DOHH2 (cell line): ENCODE measurements at regions not wholly inside any gene's neighbourhood (a gene's known extent, or its start where the extent isn't known, plus 50 kb on each side); places are given as distances from the start of the nearest gene placed in this dataset.

Source experiments
- H3F3A ChIP-seq: fragments of 200-600 bp; sonication (generic), shearing (Covaris generic); 2 replicates; pipeline ENCODE4 v1.6.0; 2016; ENCODE audit warnings: antibody characterized with exemption, mild to moderate bottlenecking; ENCODE audit not compliant: control insufficient read depth, insufficient read depth
- H3K27ac ChIP-seq: fragments of 200-600 bp; sonication (generic); 2 replicates; pipeline ENCODE4 v1.5.1; 2014; ENCODE audit warnings: low read depth, mild to moderate bottlenecking, low read length, moderate library complexity
- H3K27me3 ChIP-seq: fragments of 200-600 bp; sonication (generic); 2 replicates; pipeline ENCODE4 v1.6.1; 2014; ENCODE audit warnings: mild to moderate bottlenecking, low read length, mixed read lengths; ENCODE audit not compliant: control insufficient read depth
- H3K36me3 ChIP-seq: fragments of 200-600 bp; sonication (generic); 2 replicates; pipeline ENCODE4 v1.6.1; 2014; ENCODE audit warnings: mild to moderate bottlenecking, low read length, moderate library complexity, mixed read lengths; ENCODE audit not compliant: control insufficient read depth
- H3K4me1 ChIP-seq: fragments of 200-600 bp; sonication (generic); 2 replicates; pipeline ENCODE4 v1.6.1; 2014; ENCODE audit warnings: mild to moderate bottlenecking, low read length, mixed read lengths; ENCODE audit not compliant: control insufficient read depth
- H3K4me2 ChIP-seq: fragments of 200-600 bp; sonication (generic); 2 replicates; pipeline ENCODE4 v1.6.0; 2014; ENCODE audit warnings: mild to moderate bottlenecking, low read length, moderate library complexity
- H3K4me3 ChIP-seq: fragments of 200-600 bp; sonication (generic); 2 replicates; pipeline ENCODE4 v1.5.1; 2014; ENCODE audit warnings: mild to moderate bottlenecking, low read length, mixed read lengths
- H3K79me2 ChIP-seq: fragments of 200-600 bp; sonication (generic); 2 replicates; pipeline ENCODE4 v1.6.1; 2014; ENCODE audit warnings: mild to moderate bottlenecking, low read length, mixed read lengths; ENCODE audit not compliant: control insufficient read depth
- H3K9me2 ChIP-seq: fragments of 200-600 bp; sonication (generic); replicated peaks from 2 replicates; pipeline ENCODE4 v1.6.1; 2014; ENCODE audit warnings: mild to moderate bottlenecking, low read length, mixed read lengths; ENCODE audit not compliant: control insufficient read depth
- H3K9me3 ChIP-seq: fragments of 200-600 bp; sonication (generic); 2 replicates; pipeline ENCODE4 v1.6.1; 2014; ENCODE audit warnings: antibody characterized with exemption, low read length, mixed read lengths; ENCODE audit not compliant: control insufficient read depth, insufficient read depth
- H4K20me1 ChIP-seq: fragments of 200-600 bp; sonication (generic); 2 replicates; pipeline ENCODE4 v1.6.0; 2014; ENCODE audit warnings: low read depth, mild to moderate bottlenecking, antibody characterized with exemption, low read length, moderate library complexity; ENCODE audit not compliant: control insufficient read depth, insufficient read depth
- EZH2phosphoT487 ChIP-seq: fragments of 200-600 bp; sonication (generic); IDR thresholded peaks from 2 replicates; pipeline ENCODE4 v1.6.1; 2017; ENCODE audit warnings: borderline replicate concordance, mild to moderate bottlenecking, antibody characterized with exemption, low read length, moderate library complexity, mixed read lengths
- TF ChIP-seq, protein P1 (sequence below): fragments of 200-600 bp; sonication (generic); IDR thresholded peaks from one replicate; pipeline ENCODE4 v1.5.1; 2014; ENCODE audit warnings: antibody characterized with exemption, mild to moderate bottlenecking, low read depth, low read length; ENCODE audit not compliant: poor library complexity, severe bottlenecking

DNA sequence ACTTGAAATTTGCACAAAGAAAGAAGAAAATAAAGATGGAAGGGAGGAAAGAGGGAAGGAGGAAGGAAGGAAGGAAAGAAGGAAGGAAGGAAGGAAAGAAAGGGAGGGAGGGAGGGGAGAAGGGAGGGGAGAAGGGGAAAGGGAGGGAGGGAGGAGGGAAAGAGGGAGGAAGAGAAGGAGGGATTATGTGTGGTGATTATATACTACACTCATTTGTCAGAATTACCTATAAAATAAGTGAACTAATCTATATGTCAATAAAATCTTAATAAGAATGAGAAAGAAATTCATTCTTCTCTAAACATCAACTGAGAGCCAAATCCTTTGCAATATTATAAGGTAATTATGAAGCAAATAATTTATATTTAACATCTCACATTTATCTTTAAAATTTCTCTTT lies 77.9 kb upstream of the TFAP2D start:
- TF ChIP-seq, protein P1, sequence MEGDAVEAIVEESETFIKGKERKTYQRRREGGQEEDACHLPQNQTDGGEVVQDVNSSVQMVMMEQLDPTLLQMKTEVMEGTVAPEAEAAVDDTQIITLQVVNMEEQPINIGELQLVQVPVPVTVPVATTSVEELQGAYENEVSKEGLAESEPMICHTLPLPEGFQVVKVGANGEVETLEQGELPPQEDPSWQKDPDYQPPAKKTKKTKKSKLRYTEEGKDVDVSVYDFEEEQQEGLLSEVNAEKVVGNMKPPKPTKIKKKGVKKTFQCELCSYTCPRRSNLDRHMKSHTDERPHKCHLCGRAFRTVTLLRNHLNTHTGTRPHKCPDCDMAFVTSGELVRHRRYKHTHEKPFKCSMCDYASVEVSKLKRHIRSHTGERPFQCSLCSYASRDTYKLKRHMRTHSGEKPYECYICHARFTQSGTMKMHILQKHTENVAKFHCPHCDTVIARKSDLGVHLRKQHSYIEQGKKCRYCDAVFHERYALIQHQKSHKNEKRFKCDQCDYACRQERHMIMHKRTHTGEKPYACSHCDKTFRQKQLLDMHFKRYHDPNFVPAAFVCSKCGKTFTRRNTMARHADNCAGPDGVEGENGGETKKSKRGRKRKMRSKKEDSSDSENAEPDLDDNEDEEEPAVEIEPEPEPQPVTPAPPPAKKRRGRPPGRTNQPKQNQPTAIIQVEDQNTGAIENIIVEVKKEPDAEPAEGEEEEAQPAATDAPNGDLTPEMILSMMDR: no peak
- no peak for TF ChIP-seq EZH2phosphoT487
- Histone ChIP-seq H3K79me2 (no peaks in the 10 kb centered on the region), H3K27me3 (no peaks in the 10 kb centered on the region), H4K20me1 (no peaks in the 10 kb centered on the region), H3K4me1 (no peaks in the 10 kb centered on the region), H3K9me2 (no peaks in the 10 kb centered on the region), H3K36me3 (no peaks in the 10 kb centered on the region), H3K9me3 (no peaks in the 10 kb centered on the region), H3F3A (no peaks in the 10 kb centered on the region), H3K27ac (no peak overlapping the region), H3K4me2 (no peak overlapping the region), H3K4me3 (no peak overlapping the region)

DNA sequence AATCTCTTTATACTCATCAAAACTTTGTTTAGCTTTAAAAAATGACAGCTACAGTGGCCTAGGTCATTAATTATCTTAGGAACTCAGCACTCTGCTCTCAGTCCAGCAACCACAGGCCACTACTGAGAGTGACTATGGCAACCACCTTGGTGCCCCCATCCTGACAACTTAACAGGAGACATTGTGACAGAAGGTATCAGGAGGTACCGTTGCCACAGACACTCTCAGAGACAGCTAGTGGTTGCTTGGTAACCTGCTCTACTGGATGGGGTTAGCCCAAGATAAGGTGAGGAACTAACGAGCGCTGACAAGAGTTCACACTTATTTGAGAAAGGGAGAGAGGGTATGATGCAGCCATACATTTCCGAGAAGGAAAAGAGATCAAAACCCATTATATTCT lies 76.1 kb upstream of the TFAP2D start:
- H3K27ac ChIP-seq: no peak overlapping the region
- H3K36me3 ChIP-seq: no peaks in the 10 kb centered on the region
- no peaks in the 10 kb centered on the region for H3K27me3 ChIP-seq
- no peaks in the 10 kb centered on the region for H3K79me2 ChIP-seq
- no peaks in the 10 kb centered on the region for H3K4me1 ChIP-seq
- TF ChIP-seq EZH2phosphoT487: no peak
- TF ChIP-seq, protein P1: no peak
- no peak overlapping the region for H3K4me2 ChIP-seq
- H3F3A ChIP-seq: no peaks in the 10 kb centered on the region
- H3K9me2 ChIP-seq: no peaks in the 10 kb centered on the region
- no peaks in the 10 kb centered on the region for H3K9me3 ChIP-seq
- H3K4me3 ChIP-seq: no peak overlapping the region
- H4K20me1 ChIP-seq: no peaks in the 10 kb centered on the region

DNA sequence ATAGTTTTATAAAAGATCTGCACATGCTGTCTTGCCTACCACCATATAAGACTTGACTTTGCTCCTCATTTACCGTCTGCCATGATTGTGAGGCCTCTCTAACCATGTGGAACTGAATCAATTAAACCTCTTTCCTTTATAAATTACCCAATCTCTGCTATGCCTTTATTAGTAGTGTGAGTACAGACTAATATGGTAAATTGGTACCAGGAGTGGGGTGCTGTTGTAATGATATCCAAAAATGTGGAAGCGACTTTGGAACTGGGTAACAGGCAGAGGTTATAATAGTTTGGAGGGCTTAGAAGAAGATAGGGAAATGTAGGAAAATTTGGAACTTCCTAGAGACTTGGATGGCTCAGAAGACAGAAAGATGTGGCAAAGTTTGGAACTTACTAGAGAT lies 64.2 kb upstream of the TFAP2D start:
- H3F3A ChIP-seq: no peaks in the 10 kb centered on the region
- no peaks in the 10 kb centered on the region for H3K27me3 ChIP-seq
- no peaks in the 10 kb centered on the region for H3K4me1 ChIP-seq
- H3K4me2 ChIP-seq: no peak overlapping the region
- no peak overlapping the region for H3K4me3 ChIP-seq
- H3K27ac ChIP-seq: no peak overlapping the region
- no peaks in the 10 kb centered on the region for H3K36me3 ChIP-seq
- no peak for TF ChIP-seq EZH2phosphoT487
- TF ChIP-seq, protein P1: no peak
- H3K79me2 ChIP-seq: no peaks in the 10 kb centered on the region
- H3K9me3 ChIP-seq: no peaks in the 10 kb centered on the region
- H4K20me1 ChIP-seq: no peaks in the 10 kb centered on the region
- H3K9me2 ChIP-seq: no peaks in the 10 kb centered on the region

DNA sequence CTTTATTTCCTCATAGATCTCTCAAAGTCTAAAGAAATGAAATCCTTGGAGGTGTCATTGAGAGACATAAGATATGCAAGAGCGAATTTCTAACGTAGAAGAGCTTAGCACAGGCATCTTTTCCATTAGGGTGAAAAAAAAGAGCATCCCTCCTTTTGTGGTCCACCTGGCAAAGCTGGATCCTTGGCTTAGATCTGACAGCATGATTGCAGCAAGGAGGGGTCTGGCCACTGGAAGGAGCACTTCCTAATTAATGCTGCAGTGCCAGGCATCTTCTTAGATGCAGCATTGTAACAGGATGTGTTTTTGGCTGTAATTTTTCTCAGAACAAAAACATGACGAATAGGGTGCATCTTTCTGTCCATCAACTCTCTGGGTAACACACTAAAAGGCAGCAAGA lies 60.1 kb upstream of the TFAP2D start:
- H3K36me3 ChIP-seq: no peaks in the 10 kb centered on the region
- no peaks in the 10 kb centered on the region for H3K9me2 ChIP-seq
- no peaks in the 10 kb centered on the region for H3K9me3 ChIP-seq
- no peak for TF ChIP-seq EZH2phosphoT487
- TF ChIP-seq, protein P1: no peak
- H3K4me2 ChIP-seq: no peak overlapping the region
- H4K20me1 ChIP-seq: no peaks in the 10 kb centered on the region
- H3F3A ChIP-seq: no peaks in the 10 kb centered on the region
- H3K79me2 ChIP-seq: no peaks in the 10 kb centered on the region
- no peak overlapping the region for H3K27ac ChIP-seq
- H3K4me3 ChIP-seq: no peak overlapping the region
- no peaks in the 10 kb centered on the region for H3K4me1 ChIP-seq
- no peaks in the 10 kb centered on the region for H3K27me3 ChIP-seq
